GM21526 (cell line): ENCODE measurements at regions not wholly inside any gene's neighbourhood (a gene's known extent, or its start where the extent isn't known, plus 50 kb on each side); places are given as distances from the start of the nearest gene placed in this dataset.

Experiments
- ATAC-seq: cut with Tn5 transposase; IDR thresholded peaks from one replicate; pipeline ENCODE4 v1.9.1; 2021; ENCODE audit warnings: moderate library complexity; ENCODE audit not compliant: unreplicated experiment, low FRiP score

GRCh38 chr3:106552351-106553043 is 683.7 kb upstream of the CBLB start:
- no peak for ATAC-seq

- no peak for ATAC-seq
These were observed 691.7 kb upstream of the CBLB start for GRCh38 chr3:106560451-106560966.

DNA sequence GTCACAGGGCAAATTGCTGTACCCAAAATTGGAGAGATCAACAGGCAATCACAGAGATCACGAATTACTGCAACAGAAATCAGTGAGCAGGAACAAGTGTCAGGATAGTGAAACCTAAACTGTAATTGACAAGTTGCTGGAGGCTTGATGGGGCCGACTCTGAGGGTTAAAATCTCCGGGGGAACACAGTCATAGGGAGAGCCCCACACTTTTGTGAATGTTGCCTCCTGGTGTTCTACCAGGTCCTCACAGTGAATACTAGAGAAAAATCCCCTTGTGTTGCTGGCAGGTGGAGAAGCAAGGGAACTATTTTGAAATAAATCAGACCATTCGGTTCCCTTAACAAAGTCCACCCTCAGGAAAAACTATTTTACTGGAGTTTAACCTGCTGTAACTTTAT is 697.5 kb upstream of the CBLB start:
- ATAC-seq = peak; percentile 90

DNA sequence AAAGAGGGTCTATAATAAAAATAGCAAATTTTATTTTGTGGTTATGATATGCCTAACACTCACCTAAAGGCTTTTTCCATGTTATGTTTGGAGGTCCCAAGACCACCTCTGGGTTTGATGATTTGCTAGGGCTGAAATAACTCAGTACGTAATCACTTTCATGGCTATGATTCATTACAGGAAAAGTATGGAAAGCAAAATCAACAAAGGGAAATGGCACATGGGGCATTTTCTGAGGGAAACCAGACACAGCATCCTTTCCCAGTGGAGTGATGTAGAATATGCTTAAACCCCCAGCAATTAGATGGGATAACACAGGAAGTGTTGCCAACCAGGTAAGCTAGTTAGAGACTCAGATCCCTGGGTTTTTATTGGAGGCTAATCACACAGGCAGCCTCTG is 701.6 kb upstream of the CBLB start:
- ATAC-seq = no peak

GRCh38 chr3:106573605-106574004 is 704.8 kb upstream of the CBLB start:
- no peak for ATAC-seq

DNA sequence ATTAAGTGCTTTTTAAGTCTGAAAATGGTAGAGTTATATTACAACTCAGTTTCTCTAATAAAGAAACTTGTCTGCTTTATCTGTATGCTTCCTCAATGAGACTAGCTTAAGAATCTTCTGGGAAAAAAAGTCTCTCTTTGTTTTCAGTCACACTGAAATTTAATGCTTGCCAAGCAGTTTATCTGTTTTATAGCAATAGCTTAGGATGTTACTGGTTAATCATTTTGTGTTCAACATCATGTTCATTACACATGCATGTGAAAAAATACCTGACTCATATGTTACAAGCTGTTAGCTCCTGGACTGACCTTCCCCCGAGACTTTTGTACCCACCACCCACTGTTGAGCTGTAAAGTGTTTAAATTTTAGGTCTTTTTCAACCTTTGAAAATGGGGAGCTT is 706.2 kb upstream of the CBLB start:
- no peak for ATAC-seq

- no peak for ATAC-seq
These were observed 708.4 kb upstream of the CBLB start for GRCh38 chr3:106577241-106577640.

DNA sequence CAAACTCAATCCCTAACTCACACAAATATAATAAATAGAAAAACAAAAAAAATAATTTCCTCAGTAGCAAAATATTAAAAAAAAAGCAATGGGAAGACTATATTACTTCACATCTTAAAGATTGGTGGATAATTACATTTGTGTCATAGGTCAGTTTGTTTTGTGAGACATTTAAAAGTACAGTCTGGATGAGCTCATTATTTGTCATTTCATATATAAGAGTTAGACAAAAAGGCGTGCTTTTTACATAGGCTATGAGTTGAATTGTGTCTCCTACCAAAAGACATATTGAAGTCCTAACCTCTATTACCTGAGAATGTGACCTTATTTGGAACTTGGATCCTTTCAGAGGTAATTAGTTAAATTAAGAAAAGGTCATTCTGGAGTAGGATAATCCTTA is 710.1 kb upstream of the CBLB start:
- no peak for ATAC-seq

DNA sequence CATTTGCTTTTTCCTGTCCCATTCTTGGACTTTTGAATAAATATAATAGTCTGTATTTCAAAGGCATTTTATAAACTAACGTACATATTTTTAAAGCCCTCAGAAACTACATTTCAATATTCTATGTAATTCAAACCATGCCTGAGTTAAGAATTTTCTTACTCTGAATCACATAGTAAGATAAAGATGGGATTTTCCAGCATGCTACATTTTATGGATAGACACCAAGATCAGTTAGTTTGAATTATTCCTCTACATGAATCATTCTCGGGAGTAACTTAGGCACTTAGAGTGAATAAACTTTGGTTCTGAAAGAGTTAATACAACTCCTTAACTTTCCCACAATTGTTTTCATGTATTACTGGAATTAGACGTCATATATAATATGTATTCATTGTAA is 713.3 kb upstream of the CBLB start:
- no peak for ATAC-seq

GRCh38 chr3:106587551-106587950 is 718.7 kb upstream of the CBLB start:
- no peak for ATAC-seq

- no peak for ATAC-seq
These were observed 719.9 kb upstream of the CBLB start for GRCh38 chr3:106588739-106589138.

- no peak for ATAC-seq
These were observed 720.6 kb upstream of the CBLB start for GRCh38 chr3:106589311-106589942.

DNA sequence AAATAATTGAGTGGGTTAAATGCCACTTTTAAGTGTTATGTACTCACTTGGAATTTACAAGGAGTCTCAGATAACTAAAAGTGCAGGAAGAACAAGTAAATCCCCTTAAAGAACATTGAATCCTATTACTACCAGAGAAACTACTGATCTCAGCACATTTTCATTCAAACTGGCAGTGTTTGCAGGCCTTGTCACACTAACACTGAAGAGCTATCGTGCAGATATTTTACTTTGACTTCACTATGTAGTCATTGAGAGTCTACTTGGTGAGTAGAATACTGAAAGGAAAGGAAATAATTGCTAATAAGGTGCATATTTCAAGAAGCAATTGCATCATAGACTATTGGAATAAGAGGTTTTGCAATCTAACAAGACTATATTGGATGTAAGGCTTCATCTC is 721.4 kb upstream of the CBLB start:
- no peak for ATAC-seq

DNA sequence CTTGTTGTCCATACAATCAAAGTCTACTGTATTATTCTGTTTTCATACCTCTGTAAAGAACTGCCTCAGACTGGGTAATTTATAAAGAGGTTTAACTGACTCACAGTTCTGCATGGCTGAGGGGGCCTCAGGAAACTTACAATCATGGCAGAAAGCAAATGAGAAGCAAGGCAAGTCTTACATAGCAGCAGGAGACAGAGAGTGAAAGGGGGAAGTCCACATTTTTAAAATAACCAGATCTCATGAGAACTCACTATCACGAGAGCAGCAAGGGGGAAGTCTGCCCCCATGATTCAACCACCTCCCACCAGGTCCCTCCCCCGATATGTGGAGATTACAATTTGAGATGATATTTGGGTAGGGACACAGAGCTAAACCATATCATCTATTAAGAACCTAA is 724.6 kb upstream of the CBLB start:
- ATAC-seq = no peak

GRCh38 chr3:106609666-106610301 is 741.0 kb upstream of the CBLB start:
- ATAC-seq = peak; percentile 90

- no peak for ATAC-seq
These were observed 741.6 kb upstream of the CBLB start for GRCh38 chr3:106610362-106610959.

GRCh38 chr3:106611116-106611515 is 742.3 kb upstream of the CBLB start:
- ATAC-seq = no peak

DNA sequence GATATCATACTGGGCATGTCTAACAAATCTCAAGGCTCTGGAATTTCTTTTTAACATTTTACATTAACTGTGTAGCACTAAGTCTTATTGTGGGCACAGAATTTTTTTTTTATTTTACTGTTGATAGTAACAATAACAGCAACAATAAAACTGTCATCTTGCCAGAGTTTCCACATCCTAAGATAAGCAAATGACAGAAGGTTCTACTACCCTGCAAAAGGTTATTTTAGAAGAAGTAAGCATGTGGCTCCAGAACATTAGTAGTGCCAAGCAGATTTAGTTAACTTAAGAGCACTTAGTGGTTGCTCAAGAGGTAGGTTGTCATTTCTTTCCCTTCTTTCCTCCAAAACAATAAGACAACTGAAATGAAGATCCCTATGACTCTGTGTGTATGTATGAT is 743.0 kb upstream of the CBLB start:
- no peak for ATAC-seq

DNA sequence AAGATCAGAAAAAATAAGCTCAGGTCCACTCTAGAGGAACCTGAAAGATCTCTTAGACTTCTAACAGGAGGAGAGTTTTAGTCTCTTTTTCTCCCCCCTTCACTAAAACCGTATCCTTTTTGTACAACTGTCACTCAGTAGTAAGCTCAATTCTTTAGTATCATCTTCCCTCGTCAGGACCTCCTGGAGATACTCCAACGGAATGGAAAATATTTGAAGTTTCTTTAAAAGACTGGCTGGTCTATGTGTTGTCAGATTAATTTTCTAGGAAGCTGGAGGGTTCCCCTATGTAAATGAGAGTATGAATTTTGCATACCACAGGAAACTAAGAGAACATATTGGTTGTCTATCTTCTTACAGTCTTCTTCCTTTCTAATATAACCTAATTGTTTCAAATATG is 747.7 kb upstream of the CBLB start:
- no peak for ATAC-seq

DNA sequence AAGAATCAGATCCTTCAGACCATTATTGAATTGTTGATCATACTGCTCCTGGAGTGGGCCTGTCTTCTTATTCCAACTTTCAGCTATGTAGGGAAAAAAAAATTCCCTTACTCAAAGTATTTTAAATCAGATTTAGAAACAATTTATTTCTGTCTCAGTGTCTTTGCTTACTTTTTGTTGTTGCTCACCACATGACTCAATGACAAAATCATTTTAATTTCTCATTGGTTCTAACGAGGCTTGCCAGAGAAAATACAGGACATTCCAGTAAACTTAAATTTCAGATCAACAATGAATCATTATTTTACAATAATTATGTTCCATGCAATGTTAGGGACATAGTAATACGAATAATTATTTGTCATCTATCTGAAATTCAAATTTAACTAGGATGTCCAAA is 748.5 kb upstream of the CBLB start:
- no peak for ATAC-seq

DNA sequence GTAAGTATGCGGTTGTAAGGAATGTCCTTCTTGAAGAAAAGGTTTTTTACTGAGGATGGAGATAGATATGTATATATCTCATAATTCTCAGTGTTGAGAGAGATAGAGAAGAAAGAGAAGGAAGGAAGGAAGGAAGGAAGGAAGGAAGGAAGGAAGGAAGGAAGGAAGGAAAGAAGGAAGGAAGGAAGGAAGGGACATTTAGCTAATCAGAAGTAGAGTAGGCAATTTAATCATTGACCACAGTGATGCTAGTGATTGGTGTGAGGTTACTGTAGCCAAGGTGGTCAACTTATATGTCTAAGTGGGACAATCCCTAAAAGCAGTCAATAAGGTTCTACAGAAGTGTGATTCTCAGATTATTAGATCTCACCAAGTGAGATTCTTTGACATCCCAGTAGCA is 751.8 kb upstream of the CBLB start:
- no peak for ATAC-seq
